GM23248 (cell line): ENCODE measurements at regions not wholly inside any gene's neighbourhood (a gene's known extent, or its start where the extent isn't known, plus 50 kb on each side); places are given as distances from the start of the nearest gene placed in this dataset.

Experiments
- DNase-seq: peaks from one replicate; pipeline ENCODE4 v3.0.0-alpha.2; 2015
- H2AFZ ChIP-seq: fragments of 200-600 bp; sonication (generic); 2 replicates; pipeline ENCODE4 v1.6.1; 2016; ENCODE audit warnings: antibody characterized with exemption
- H3F3A ChIP-seq: fragments of 200-600 bp; sonication (generic); 2 replicates; pipeline ENCODE4 v1.6.1; 2016; ENCODE audit warnings: mild to moderate bottlenecking, antibody characterized with exemption, mixed run types; ENCODE audit not compliant: insufficient read depth
- H3K27ac ChIP-seq: fragments of 200-600 bp; sonication (generic); 2 replicates; pipeline ENCODE4 v1.5.1; 2016; ENCODE audit warnings: mild to moderate bottlenecking
- H3K27me3 ChIP-seq: fragments of 200-600 bp; sonication (generic); replicated peaks from 2 replicates; pipeline ENCODE4 v1.6.1; 2016; ENCODE audit warnings: mild to moderate bottlenecking; ENCODE audit not compliant: insufficient read depth
- H3K36me3 ChIP-seq: fragments of 200-600 bp; sonication (generic); 2 replicates; pipeline ENCODE4 v1.6.1; 2016; ENCODE audit warnings: low read depth, mild to moderate bottlenecking
- H3K4me1 ChIP-seq: fragments of 200-600 bp; sonication (generic); 2 replicates; pipeline ENCODE4 v1.6.1; 2016; ENCODE audit warnings: mild to moderate bottlenecking; ENCODE audit not compliant: insufficient read depth
- H3K4me2 ChIP-seq: fragments of 200-600 bp; sonication (generic); one replicate; pipeline ENCODE4 v1.6.1; 2016; ENCODE audit warnings: mild to moderate bottlenecking; ENCODE audit not compliant: unreplicated experiment
- H3K4me3 ChIP-seq: fragments of 200-600 bp; sonication (generic); 2 replicates; pipeline ENCODE4 v1.5.1; 2016; ENCODE audit warnings: mild to moderate bottlenecking
- H3K79me2 ChIP-seq: fragments of 200-600 bp; sonication (generic); 2 replicates; pipeline ENCODE4 v1.6.1; 2016; ENCODE audit warnings: mild to moderate bottlenecking; ENCODE audit not compliant: insufficient read depth
- H3K9ac ChIP-seq: fragments of 200-600 bp; sonication (generic); 2 replicates; pipeline ENCODE4 v1.6.1; 2016; ENCODE audit warnings: mild to moderate bottlenecking
- H3K9me2 ChIP-seq: fragments of 200-600 bp; sonication (generic); 2 replicates; pipeline ENCODE4 v1.6.1; 2016; ENCODE audit warnings: mixed run types, mild to moderate bottlenecking, moderate library complexity; ENCODE audit not compliant: insufficient read depth
- H3K9me3 ChIP-seq: fragments of 200-600 bp; sonication (generic); one replicate; pipeline ENCODE4 v1.6.1; 2017; ENCODE audit warnings: low read depth
- H4K20me1 ChIP-seq: fragments of 200-600 bp; sonication (generic); 2 replicates; pipeline ENCODE4 v1.6.0; 2016; ENCODE audit not compliant: insufficient read depth
- EZH2 ChIP-seq: fragments of 200-600 bp; sonication (generic); IDR thresholded peaks from 2 replicates; pipeline ENCODE4 v1.6.1; 2018; ENCODE audit warnings: antibody characterized with exemption, mild to moderate bottlenecking; ENCODE audit not compliant: insufficient read depth, poor library complexity, severe bottlenecking
- EZH2phosphoT487 ChIP-seq: fragments of 200-600 bp; sonication (generic); IDR thresholded peaks from 2 replicates; pipeline ENCODE4 v1.6.1; 2018; ENCODE audit warnings: antibody characterized with exemption, moderate library complexity, mild to moderate bottlenecking, low read depth; ENCODE audit not compliant: insufficient read depth
- WGBS, 2 experiments: methylation state at CpG; one replicate each; pipeline ENCODE4 v1.1.6; 2015 to 2017; ENCODE audit warnings: low lambda C conversion rate in 2 of 2, low coverage in 1 of 2; ENCODE audit errors: missing lambda C conversion rate in 2 of 2; 5-methylcytosine and 5-hydroxymethylcytosine counted together
- in situ Hi-C: fragments of 300-500 bp; cut with MboI; formaldehyde crosslinking; loops from 2 replicates; pipeline ENCODE4 v1.15.0; 2020

- TF ChIP-seq EZH2phosphoT487 (no peak), EZH2 (no peak)
- no peaks in the 10 kb centered on the region for H3F3A ChIP-seq
- no peak overlapping the region for H3K4me3 ChIP-seq
- no peaks in the 10 kb centered on the region for H4K20me1 ChIP-seq
- no peak overlapping the region for H2AFZ ChIP-seq
- WGBS, 2 experiments: 2 to 4% methylated on average over 1 of the region's 1 CpG
- H3K9ac ChIP-seq: no peak overlapping the region
- H3K36me3 ChIP-seq: no peaks in the 10 kb centered on the region
- no peaks in the 10 kb centered on the region for H3K4me1 ChIP-seq
- no peaks in the 10 kb centered on the region for H3K9me2 ChIP-seq
- no peaks in the 10 kb centered on the region for H3K27me3 ChIP-seq
- DNase-seq: no peak
- in situ Hi-C loops: no loop called here
- H3K27ac ChIP-seq: no peak overlapping the region
- no peak overlapping the region for H3K4me2 ChIP-seq
- H3K79me2 ChIP-seq: no peaks in the 10 kb centered on the region
- no peaks in the 10 kb centered on the region for H3K9me3 ChIP-seq
Observed at GRCh38 chr5:110027527-110028322, 338.0 kb downstream of the MAN2A1 start.

- in situ Hi-C loops: no loop called here
- Histone ChIP-seq H3K36me3 (no peaks in the 10 kb centered on the region), H3F3A (no peaks in the 10 kb centered on the region), H3K79me2 (no peaks in the 10 kb centered on the region), H2AFZ (no peak overlapping the region), H3K4me2 (no peak overlapping the region), H3K4me1 (no peaks in the 10 kb centered on the region), H3K27ac (no peak overlapping the region), H3K9me3 (no peaks in the 10 kb centered on the region), H3K9ac (no peak overlapping the region), H4K20me1 (no peaks in the 10 kb centered on the region), H3K9me2 (no peaks in the 10 kb centered on the region), H3K27me3 (0 out of 2 replicates have a peak, but pooled peaks cover 9% of the 10 kb centered on the region), H3K4me3 (no peak overlapping the region)
- no peak for DNase-seq
- no peak for TF ChIP-seq EZH2
- no peak for TF ChIP-seq EZH2phosphoT487
Observed at GRCh38 chr5:110031402-110032140, 341.8 kb downstream of the MAN2A1 start.

GRCh38 chr5:110032376-110032775 lies 342.6 kb downstream of the MAN2A1 start:
- TF ChIP-seq EZH2: no peak
- no peak for TF ChIP-seq EZH2phosphoT487
- DNase-seq: no peak
- 63 to 69% methylated on average over 2 of the region's 2 CpGs for WGBS, 2 experiments
- Histone ChIP-seq H3K9me2 (no peaks in the 10 kb centered on the region), H3K9me3 (no peaks in the 10 kb centered on the region), H2AFZ (no peak overlapping the region), H3K27me3 (0 out of 2 replicates have a peak, but pooled peaks cover 9% of the 10 kb centered on the region), H4K20me1 (no peaks in the 10 kb centered on the region), H3K4me1 (no peaks in the 10 kb centered on the region), H3K79me2 (no peaks in the 10 kb centered on the region), H3F3A (no peaks in the 10 kb centered on the region), H3K4me2 (no peak overlapping the region), H3K27ac (no peak overlapping the region), H3K4me3 (no peak overlapping the region), H3K36me3 (no peaks in the 10 kb centered on the region), H3K9ac (no peak overlapping the region)
- in situ Hi-C loops: no loop called here

- no peaks in the 10 kb centered on the region for H3K79me2 ChIP-seq
Observed at GRCh38 chr5:110034056-110034600, 344.4 kb downstream of the MAN2A1 start.

More at GRCh38 chr5:110034056-110034600, 344.4 kb downstream of the MAN2A1 start:
- Histone ChIP-seq H3K9me3 (no peaks in the 10 kb centered on the region), H3K4me3 (no peak overlapping the region), H3K36me3 (no peaks in the 10 kb centered on the region), H3K27me3 (0 out of 2 replicates have a peak, but pooled peaks cover 9% of the 10 kb centered on the region), H3K27ac (no peak overlapping the region), H3K4me1 (no peaks in the 10 kb centered on the region), H3K9me2 (no peaks in the 10 kb centered on the region), H3K4me2 (no peak overlapping the region), H4K20me1 (no peaks in the 10 kb centered on the region), H2AFZ (no peak overlapping the region), H3F3A (peaks cover 7% of the 10 kb centered on the region), H3K9ac (no peak overlapping the region)
- no peak for DNase-seq
- TF ChIP-seq EZH2 (no peak), EZH2phosphoT487 (no peak)
- in situ Hi-C loops: no loop called here
- WGBS, 2 experiments: 47% methylated on average over 5 of the region's 5 CpGs
